NT2/D1 (cell line): ENCODE measurements at regions not wholly inside any gene's neighbourhood (a gene's known extent, or its start where the extent isn't known, plus 50 kb on each side); places are given as distances from the start of the nearest gene placed in this dataset.

Experiments used
- SUZ12 ChIP-seq: IDR thresholded peaks from 2 replicates; pipeline ENCODE4 v1.6.1; 2011; ENCODE audit not compliant: insufficient read length, insufficient read depth; ENCODE audit errors: extremely low read depth
- YY1 ChIP-seq: IDR thresholded peaks from 2 replicates; pipeline ENCODE4 v1.6.1; 2011; ENCODE audit not compliant: insufficient read length, insufficient read depth
- ZNF274 ChIP-seq: IDR thresholded peaks from 2 replicates; pipeline ENCODE4 v1.6.1; 2011; ENCODE audit warnings: mild to moderate bottlenecking, low read depth, low read length

DNA sequence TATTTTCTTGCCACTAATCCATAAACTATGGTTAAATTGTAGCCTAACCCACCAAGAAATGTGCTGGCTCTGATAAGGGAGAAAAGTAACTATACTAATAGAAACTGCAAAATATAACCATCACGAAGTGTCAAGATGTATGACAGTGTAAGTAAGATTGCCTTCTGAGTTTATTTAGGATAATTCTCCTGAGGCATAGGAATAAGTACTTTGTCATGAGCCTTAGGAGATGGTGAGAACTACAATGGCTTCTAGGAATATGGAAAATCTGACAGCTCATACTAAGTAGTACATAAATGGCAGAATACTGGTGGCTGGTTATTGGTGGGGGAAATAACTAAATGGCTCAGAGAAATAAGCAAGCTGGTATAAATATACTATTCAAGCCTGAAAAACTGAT, 543.9 kb downstream of the PRR16 start:
- TF ChIP-seq ZNF274 (no peak), YY1 (no peak), SUZ12 (no peak)
